Activated T-cell treated with anti-CD3 and anti-CD28 coated beads, Interleukin-2, amount 50 U/mL, for 4 hours (primary cell): ENCODE measurements at regions not wholly inside any gene's neighbourhood (a gene's known extent, or its start where the extent isn't known, plus 50 kb on each side); places are given as distances from the start of the nearest gene placed in this dataset.

Source experiments
- ATAC-seq, 2 donors: fragments of 200-7000 bp; cut with Tn5 transposase; one replicate each; pipeline ENCODE4 v1.10.0; 2021
- DNase-seq: peaks from one replicate; pipeline ENCODE4 v3.0.0-alpha.2; 2020
- H3K27me3 Mint-ChIP-seq: one replicate; pipeline ENCODE4 v1.8.0; 2021; ENCODE audit warnings: low read depth, mixed read lengths
- H3K36me3 Mint-ChIP-seq: one replicate; pipeline ENCODE4 v1.8.0; 2022; ENCODE audit warnings: mixed read lengths; ENCODE audit not compliant: insufficient read depth
- H3K4me1 Mint-ChIP-seq: one replicate; pipeline ENCODE4 v1.8.0; 2021; ENCODE audit warnings: low read depth, mixed read lengths
- H3K4me3 Mint-ChIP-seq: one replicate; pipeline ENCODE4 v1.8.0; 2021; ENCODE audit warnings: mild to moderate bottlenecking, moderate library complexity, mixed read lengths
- H3K9me3 Mint-ChIP-seq: one replicate; pipeline ENCODE4 v1.8.0; 2021; ENCODE audit warnings: mixed read lengths

GRCh38 chr2:7209757-7210555 lies 292.7 kb downstream of the RNF144A start:
- H3K36me3 Mint-ChIP-seq = no peaks in the 10 kb centered on the region
- no peaks in the 10 kb centered on the region for H3K27me3 Mint-ChIP-seq
- DNase-seq = no peak
- H3K9me3 Mint-ChIP-seq = no peaks in the 10 kb centered on the region
- no peak overlapping the region for H3K4me3 Mint-ChIP-seq
- ATAC-seq = no peak
- H3K4me1 Mint-ChIP-seq = no peaks in the 10 kb centered on the region

- DNase-seq (no peak), ATAC-seq (no peak)
- no peaks in the 10 kb centered on the region for H3K4me1 Mint-ChIP-seq
- no peak overlapping the region for H3K4me3 Mint-ChIP-seq
- H3K9me3 Mint-ChIP-seq = no peaks in the 10 kb centered on the region
- H3K36me3 Mint-ChIP-seq = no peaks in the 10 kb centered on the region
- H3K27me3 Mint-ChIP-seq = no peaks in the 10 kb centered on the region
Observed at GRCh38 chr2:7210712-7211111, 293.5 kb downstream of the RNF144A start.

GRCh38 chr2:7225848-7226247 lies 308.6 kb downstream of the RNF144A start:
- no peaks in the 10 kb centered on the region for H3K4me1 Mint-ChIP-seq
- H3K27me3 Mint-ChIP-seq = no peaks in the 10 kb centered on the region
- H3K36me3 Mint-ChIP-seq = peaks cover 2% of the 10 kb centered on the region
- H3K4me3 Mint-ChIP-seq = no peak overlapping the region
- DNase-seq (no peak), ATAC-seq (no peak)
- H3K9me3 Mint-ChIP-seq = no peaks in the 10 kb centered on the region

- ATAC-seq (no peak), DNase-seq (no peak)
- no peak overlapping the region for H3K4me3 Mint-ChIP-seq
- no peaks in the 10 kb centered on the region for H3K9me3 Mint-ChIP-seq
- no peaks in the 10 kb centered on the region for H3K36me3 Mint-ChIP-seq
- no peaks in the 10 kb centered on the region for H3K4me1 Mint-ChIP-seq
- H3K27me3 Mint-ChIP-seq = no peaks in the 10 kb centered on the region
Observed at GRCh38 chr2:7226501-7226900, 309.3 kb downstream of the RNF144A start.

GRCh38 chr2:7233126-7233525 lies 315.9 kb downstream of the RNF144A start:
- no peaks in the 10 kb centered on the region for H3K9me3 Mint-ChIP-seq
- no peak for ATAC-seq

GRCh38 chr2:7237466-7237865 lies 320.3 kb downstream of the RNF144A start:
- Mint-ChIP-seq H3K9me3 (no peaks in the 10 kb centered on the region), H3K4me1 (no peaks in the 10 kb centered on the region), H3K36me3 (peaks cover 2% of the 10 kb centered on the region), H3K27me3 (no peaks in the 10 kb centered on the region), H3K4me3 (no peak overlapping the region)
- DNase-seq = no peak
- ATAC-seq = no peak

More at GRCh38 chr2:7233126-7233525, 315.9 kb downstream of the RNF144A start:
- Mint-ChIP-seq H3K27me3 (no peaks in the 10 kb centered on the region), H3K4me3 (no peak overlapping the region), H3K4me1 (no peaks in the 10 kb centered on the region), H3K36me3 (peaks cover 2% of the 10 kb centered on the region)
- DNase-seq = no peak

GRCh38 chr2:7239078-7239477 lies 321.9 kb downstream of the RNF144A start:
- no peaks in the 10 kb centered on the region for H3K9me3 Mint-ChIP-seq
- H3K4me3 Mint-ChIP-seq = no peak overlapping the region
- no peak for DNase-seq
- H3K27me3 Mint-ChIP-seq = no peaks in the 10 kb centered on the region
- H3K4me1 Mint-ChIP-seq = no peaks in the 10 kb centered on the region
- ATAC-seq = no peak
- H3K36me3 Mint-ChIP-seq = no peaks in the 10 kb centered on the region

- no peaks in the 10 kb centered on the region for H3K9me3 Mint-ChIP-seq
- H3K4me3 Mint-ChIP-seq = no peak overlapping the region
- DNase-seq (no peak), ATAC-seq (no peak)
- H3K36me3 Mint-ChIP-seq = no peaks in the 10 kb centered on the region
- peaks cover 3% of the 10 kb centered on the region for H3K27me3 Mint-ChIP-seq
- no peaks in the 10 kb centered on the region for H3K4me1 Mint-ChIP-seq
Observed at GRCh38 chr2:7241041-7241745, 324.0 kb downstream of the RNF144A start.

- H3K4me1 Mint-ChIP-seq = no peaks in the 10 kb centered on the region
- H3K36me3 Mint-ChIP-seq = no peaks in the 10 kb centered on the region
- ATAC-seq (no peak), DNase-seq (no peak)
- H3K27me3 Mint-ChIP-seq = peaks cover 3% of the 10 kb centered on the region
- H3K9me3 Mint-ChIP-seq = no peaks in the 10 kb centered on the region
- no peak overlapping the region for H3K4me3 Mint-ChIP-seq
Observed at GRCh38 chr2:7242189-7242867, 325.1 kb downstream of the RNF144A start.

GRCh38 chr2:7243276-7243675 lies 326.1 kb downstream of the RNF144A start:
- Mint-ChIP-seq H3K27me3 (peaks cover 3% of the 10 kb centered on the region), H3K36me3 (no peaks in the 10 kb centered on the region), H3K9me3 (no peaks in the 10 kb centered on the region), H3K4me1 (no peaks in the 10 kb centered on the region), H3K4me3 (no peak overlapping the region)
- DNase-seq = no peak
- ATAC-seq = no peak

GRCh38 chr2:7256377-7256776 lies 339.2 kb downstream of the RNF144A start:
- H3K9me3 Mint-ChIP-seq = no peaks in the 10 kb centered on the region
- H3K27me3 Mint-ChIP-seq = no peaks in the 10 kb centered on the region
- H3K4me3 Mint-ChIP-seq = no peak overlapping the region
- H3K4me1 Mint-ChIP-seq = no peaks in the 10 kb centered on the region
- DNase-seq (no peak), ATAC-seq (no peak)
- H3K36me3 Mint-ChIP-seq = peaks cover 2% of the 10 kb centered on the region

GRCh38 chr2:7262727-7263126 lies 345.5 kb downstream of the RNF144A start:
- no peaks in the 10 kb centered on the region for H3K9me3 Mint-ChIP-seq
- H3K36me3 Mint-ChIP-seq = peaks cover 2% of the 10 kb centered on the region
- peaks cover 1% of the 10 kb centered on the region for H3K4me1 Mint-ChIP-seq

GRCh38 chr2:7264791-7265190 lies 347.6 kb downstream of the RNF144A start:
- Mint-ChIP-seq H3K36me3 (no peaks in the 10 kb centered on the region), H3K4me3 (no peak overlapping the region), H3K9me3 (no peaks in the 10 kb centered on the region), H3K4me1 (peaks cover 1% of the 10 kb centered on the region), H3K27me3 (no peaks in the 10 kb centered on the region)
- no peak for ATAC-seq
- DNase-seq = no peak

More at GRCh38 chr2:7262727-7263126, 345.5 kb downstream of the RNF144A start:
- no peak overlapping the region for H3K4me3 Mint-ChIP-seq
- DNase-seq (no peak), ATAC-seq (no peak)
- no peaks in the 10 kb centered on the region for H3K27me3 Mint-ChIP-seq

- no peak overlapping the region for H3K4me3 Mint-ChIP-seq
Observed at GRCh38 chr2:7265286-7265685, 348.1 kb downstream of the RNF144A start.

More at GRCh38 chr2:7265286-7265685, 348.1 kb downstream of the RNF144A start:
- no peaks in the 10 kb centered on the region for H3K9me3 Mint-ChIP-seq
- no peaks in the 10 kb centered on the region for H3K27me3 Mint-ChIP-seq
- DNase-seq (no peak), ATAC-seq (no peak)
- H3K4me1 Mint-ChIP-seq = peaks cover 1% of the 10 kb centered on the region
- no peaks in the 10 kb centered on the region for H3K36me3 Mint-ChIP-seq
